PC-9 (cell line): ENCODE measurements at regions not wholly inside any gene's neighbourhood (a gene's known extent, or its start where the extent isn't known, plus 50 kb on each side); places are given as distances from the start of the nearest gene placed in this dataset.

Experiments used
- CTCF ChIP-seq: fragments of 200-600 bp; sonication (generic); conservative IDR thresholded peaks from 2 replicates; pipeline ENCODE4 v1.6.1; 2017; ENCODE audit warnings: mixed run types, antibody characterized with exemption, mild to moderate bottlenecking, moderate library complexity
- EZH2 ChIP-seq: fragments of 200-600 bp; sonication (generic); IDR thresholded peaks from 2 replicates; pipeline ENCODE4 v1.8.0; 2017; ENCODE audit warnings: antibody characterized with exemption, low read depth

GRCh38 chr17:27109346-27109745, 184.6 kb upstream of the WSB1 start:
- no peak for TF ChIP-seq CTCF
- no peak for TF ChIP-seq EZH2
